ENCODE measurements at regions not wholly inside any gene's neighbourhood (a gene's known extent, or its start where the extent isn't known, plus 50 kb on each side); places are given as distances from the start of the nearest gene placed in this dataset.

GRCh38 chr10:89869592-89870156, 168.3 kb downstream of the KIF20B start:
- TF ChIP-seq, protein P1, sequence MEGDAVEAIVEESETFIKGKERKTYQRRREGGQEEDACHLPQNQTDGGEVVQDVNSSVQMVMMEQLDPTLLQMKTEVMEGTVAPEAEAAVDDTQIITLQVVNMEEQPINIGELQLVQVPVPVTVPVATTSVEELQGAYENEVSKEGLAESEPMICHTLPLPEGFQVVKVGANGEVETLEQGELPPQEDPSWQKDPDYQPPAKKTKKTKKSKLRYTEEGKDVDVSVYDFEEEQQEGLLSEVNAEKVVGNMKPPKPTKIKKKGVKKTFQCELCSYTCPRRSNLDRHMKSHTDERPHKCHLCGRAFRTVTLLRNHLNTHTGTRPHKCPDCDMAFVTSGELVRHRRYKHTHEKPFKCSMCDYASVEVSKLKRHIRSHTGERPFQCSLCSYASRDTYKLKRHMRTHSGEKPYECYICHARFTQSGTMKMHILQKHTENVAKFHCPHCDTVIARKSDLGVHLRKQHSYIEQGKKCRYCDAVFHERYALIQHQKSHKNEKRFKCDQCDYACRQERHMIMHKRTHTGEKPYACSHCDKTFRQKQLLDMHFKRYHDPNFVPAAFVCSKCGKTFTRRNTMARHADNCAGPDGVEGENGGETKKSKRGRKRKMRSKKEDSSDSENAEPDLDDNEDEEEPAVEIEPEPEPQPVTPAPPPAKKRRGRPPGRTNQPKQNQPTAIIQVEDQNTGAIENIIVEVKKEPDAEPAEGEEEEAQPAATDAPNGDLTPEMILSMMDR (IDR thresholded peaks at IDR 0.05; ENCODE audit: insufficient read depth, low read length, severe bottlenecking): no peak
- FAIRE-seq (no peak), DNase-seq (ENCODE audit: low read depth) (no peak)

DNA sequence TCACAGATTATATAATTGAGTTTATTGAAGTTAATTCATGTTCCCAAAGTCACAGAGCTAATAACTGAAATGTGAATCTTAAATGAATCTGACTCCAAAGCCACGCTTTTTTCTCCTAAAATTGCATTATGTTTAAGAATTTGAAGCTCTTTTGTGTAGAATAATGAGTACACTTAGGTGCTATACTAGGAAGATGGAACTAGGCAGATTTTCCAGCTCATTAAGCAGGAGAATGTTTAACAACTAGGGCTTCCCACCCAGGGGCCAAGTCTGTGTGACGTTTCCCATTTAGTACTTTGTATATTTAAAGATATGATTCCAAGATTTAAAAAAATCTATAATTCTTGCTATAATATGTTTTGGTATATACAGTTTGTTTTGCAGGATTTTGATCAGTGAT, 169.5 kb downstream of the KIF20B start:
- DNase-seq (ENCODE audit: low read depth): no peak
- Histone ChIP-seq H3K27me3 (ENCODE audit: control insufficient read depth, insufficient read depth, low read length) (no peaks in the 10 kb centered on the region), H3K36me3 (ENCODE audit: control insufficient read depth, insufficient read depth, low read length) (no peaks in the 10 kb centered on the region), H3K4me3 (ENCODE audit: low read depth, low read length) (no peak overlapping the region)
- TF ChIP-seq, protein P1 (IDR thresholded peaks at IDR 0.05; ENCODE audit: insufficient read depth, low read length, severe bottlenecking): no peak
- FAIRE-seq: no peak

More at GRCh38 chr10:89869592-89870156, 168.3 kb downstream of the KIF20B start:
- Histone ChIP-seq H3K36me3 (ENCODE audit: control insufficient read depth, insufficient read depth, low read length) (no peaks in the 10 kb centered on the region), H3K27me3 (ENCODE audit: control insufficient read depth, insufficient read depth, low read length) (no peaks in the 10 kb centered on the region), H3K4me3 (ENCODE audit: low read depth, low read length) (no peak overlapping the region)

GRCh38 chr10:89873055-89873454, 171.7 kb downstream of the KIF20B start:
- H3K27me3 ChIP-seq (ENCODE audit: control insufficient read depth, insufficient read depth, low read length): no peaks in the 10 kb centered on the region
- H3K36me3 ChIP-seq (ENCODE audit: control insufficient read depth, insufficient read depth, low read length): no peaks in the 10 kb centered on the region
- DNase-seq (ENCODE audit: low read depth) (no peak), FAIRE-seq (no peak)
- TF ChIP-seq, protein P1 (IDR thresholded peaks at IDR 0.05; ENCODE audit: insufficient read depth, low read length, severe bottlenecking): no peak
- H3K4me3 ChIP-seq (ENCODE audit: low read depth, low read length): no peak overlapping the region

GRCh38 chr10:89875557-89875956, 174.2 kb downstream of the KIF20B start:
- FAIRE-seq: no peak
- no peak for DNase-seq (ENCODE audit: low read depth)
- Histone ChIP-seq H3K27me3 (ENCODE audit: control insufficient read depth, insufficient read depth, low read length) (no peaks in the 10 kb centered on the region), H3K36me3 (ENCODE audit: control insufficient read depth, insufficient read depth, low read length) (no peaks in the 10 kb centered on the region), H3K4me3 (ENCODE audit: low read depth, low read length) (no peak overlapping the region)
- TF ChIP-seq, protein P1 (IDR thresholded peaks at IDR 0.05; ENCODE audit: insufficient read depth, low read length, severe bottlenecking): no peak

DNA sequence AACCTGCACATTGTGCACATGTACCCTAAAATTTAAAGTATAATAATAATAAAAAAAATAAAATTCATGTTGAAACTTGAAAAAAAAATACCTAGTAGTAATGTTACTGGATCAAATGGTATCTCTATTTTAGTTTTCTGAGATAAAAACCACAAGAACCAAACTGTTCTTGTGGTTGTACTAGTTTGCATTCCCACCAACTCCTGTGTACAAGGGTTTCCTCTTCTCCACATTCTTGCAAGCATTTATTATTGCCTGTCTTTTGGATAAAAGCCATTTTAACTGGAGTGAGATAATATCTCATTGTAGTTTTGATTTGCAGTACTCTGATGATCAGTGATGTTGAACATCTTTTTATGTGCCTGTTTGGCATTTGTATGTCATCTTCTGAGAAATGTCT, 177.7 kb downstream of the KIF20B start:
- TF ChIP-seq, protein P1 (IDR thresholded peaks at IDR 0.05; ENCODE audit: insufficient read depth, low read length, severe bottlenecking): no peak
- FAIRE-seq: no peak
- H3K36me3 ChIP-seq (ENCODE audit: control insufficient read depth, insufficient read depth, low read length): no peaks in the 10 kb centered on the region
- no peak for DNase-seq (ENCODE audit: low read depth)
- no peaks in the 10 kb centered on the region for H3K27me3 ChIP-seq (ENCODE audit: control insufficient read depth, insufficient read depth, low read length)
- no peak overlapping the region for H3K4me3 ChIP-seq (ENCODE audit: low read depth, low read length)

- no peaks in the 10 kb centered on the region for H3K36me3 ChIP-seq (ENCODE audit: control insufficient read depth, insufficient read depth, low read length)
- FAIRE-seq (no peak), DNase-seq (ENCODE audit: low read depth) (no peak)
- no peaks in the 10 kb centered on the region for H3K27me3 ChIP-seq (ENCODE audit: control insufficient read depth, insufficient read depth, low read length)
- no peak overlapping the region for H3K4me3 ChIP-seq (ENCODE audit: low read depth, low read length)
- TF ChIP-seq, protein P1 (IDR thresholded peaks at IDR 0.05; ENCODE audit: insufficient read depth, low read length, severe bottlenecking): no peak
Observed at GRCh38 chr10:89887406-89887805, 186.0 kb downstream of the KIF20B start.
